ENCODE measurements at regions not wholly inside any gene's neighbourhood (a gene's known extent, or its start where the extent isn't known, plus 50 kb on each side); places are given as distances from the start of the nearest gene placed in this dataset.

- H3K4me3 ChIP-seq (ENCODE audit: low read depth, low read length) = no peak overlapping the region
- no peak for TF ChIP-seq CTCF (IDR thresholded peaks at IDR 0.05; ENCODE audit: low read depth, low read length)
These were observed 759.5 kb downstream of the RNF144A start for GRCh38 chr2:7676714-7677113.

- no peak for TF ChIP-seq CTCF (IDR thresholded peaks at IDR 0.05; ENCODE audit: low read depth, low read length)
- no peak overlapping the region for H3K4me3 ChIP-seq (ENCODE audit: low read depth, low read length)
These were observed 764.8 kb downstream of the RNF144A start for GRCh38 chr2:7681881-7682461.

DNA sequence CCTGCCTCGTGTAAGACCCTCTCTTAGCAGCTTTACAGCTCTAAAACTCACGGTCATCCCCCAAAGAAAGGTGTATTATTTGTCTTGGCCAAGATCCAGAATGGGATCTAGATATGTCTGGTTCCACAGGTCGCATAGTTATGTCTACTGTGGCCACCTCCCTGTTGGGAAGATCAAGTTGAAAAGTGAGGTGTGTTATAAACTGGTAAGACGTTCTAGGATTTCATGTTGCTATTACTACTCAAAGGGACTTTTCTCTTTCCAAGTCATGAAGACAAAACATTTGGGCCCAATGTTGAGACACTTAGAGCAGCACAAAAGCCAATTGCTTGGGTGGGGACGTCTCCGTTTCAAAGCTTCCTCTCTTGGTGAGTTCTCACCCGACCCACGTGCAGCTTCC lies 766.0 kb downstream of the RNF144A start:
- no peak overlapping the region for H3K4me3 ChIP-seq (ENCODE audit: low read depth, low read length)
- no peak for TF ChIP-seq CTCF (IDR thresholded peaks at IDR 0.05; ENCODE audit: low read depth, low read length)

DNA sequence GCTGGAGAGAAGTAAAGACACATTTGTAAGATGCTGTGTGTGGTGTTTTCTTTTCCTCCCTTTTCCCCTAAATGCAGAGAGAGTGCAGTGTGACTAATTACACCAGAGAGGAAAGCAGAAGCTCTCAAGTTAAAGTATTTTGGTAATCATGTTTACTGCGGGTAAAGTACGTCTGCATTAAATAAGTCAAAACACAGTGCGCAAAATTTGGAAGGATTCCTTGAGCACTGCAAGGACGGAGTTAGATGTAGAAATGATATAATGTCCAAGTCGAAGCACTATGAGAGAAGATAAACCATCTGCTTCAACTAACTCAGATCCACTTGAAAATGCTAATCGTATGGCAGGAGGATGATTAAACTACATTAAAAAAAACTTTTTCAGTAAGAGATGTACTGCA lies 766.5 kb downstream of the RNF144A start:
- no peak for TF ChIP-seq CTCF (IDR thresholded peaks at IDR 0.05; ENCODE audit: low read depth, low read length)
- H3K4me3 ChIP-seq (ENCODE audit: low read depth, low read length) = no peak overlapping the region

DNA sequence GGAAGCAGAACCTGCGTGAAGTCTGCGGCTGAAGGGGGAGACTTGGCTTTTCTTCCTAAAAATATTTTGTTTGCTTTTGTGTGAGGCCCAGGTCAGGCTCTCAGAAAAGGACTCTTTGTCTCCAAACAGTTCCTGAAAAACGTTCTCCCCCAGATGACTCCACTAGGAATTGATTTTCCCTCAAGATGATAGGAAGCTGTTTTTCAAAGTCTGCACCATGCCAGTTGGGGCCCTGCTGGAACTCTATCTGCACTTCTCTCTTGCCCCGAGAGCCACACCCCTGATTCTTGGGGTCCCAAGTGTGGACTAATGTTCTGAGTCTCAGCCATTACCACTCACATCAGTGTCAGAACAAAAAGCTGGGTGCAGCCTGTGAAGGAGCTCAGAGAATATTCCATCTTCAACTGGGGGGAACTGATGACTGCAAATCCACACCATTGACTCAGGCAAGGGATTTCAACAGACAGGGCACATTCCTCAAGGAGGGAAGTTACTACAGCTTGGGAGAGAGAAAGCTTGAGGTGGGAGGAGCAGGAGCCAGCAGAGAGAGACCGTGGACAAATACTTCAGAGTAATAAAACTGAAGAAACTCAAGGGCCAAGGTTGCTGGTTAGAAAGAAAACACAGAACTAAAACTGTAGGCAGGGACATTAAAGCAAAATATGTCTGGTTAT lies 768.3 kb downstream of the RNF144A start:
- H3K4me3 ChIP-seq (ENCODE audit: low read depth, low read length) = no peak overlapping the region
- TF ChIP-seq CTCF (IDR thresholded peaks at IDR 0.05; ENCODE audit: low read depth, low read length) = no peak

DNA sequence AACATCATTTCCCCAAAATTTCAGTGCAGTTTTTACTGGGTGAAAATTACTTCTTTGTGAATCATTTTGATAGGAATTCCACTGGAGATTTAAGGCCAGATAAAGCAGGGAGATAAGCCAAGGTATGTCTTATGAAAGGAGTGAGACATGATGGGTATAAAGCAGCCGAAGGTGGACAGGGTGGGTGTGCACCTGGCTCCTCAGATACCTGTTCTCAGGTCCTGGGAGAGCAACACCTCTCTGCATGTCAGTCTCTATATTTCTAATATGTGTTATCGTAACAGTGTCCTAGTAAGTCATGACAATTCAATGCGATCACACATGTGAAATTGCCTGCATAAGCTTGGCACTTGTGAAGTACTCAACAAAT lies 768.8 kb downstream of the RNF144A start:
- no peak for TF ChIP-seq CTCF (IDR thresholded peaks at IDR 0.05; ENCODE audit: low read depth, low read length)

DNA sequence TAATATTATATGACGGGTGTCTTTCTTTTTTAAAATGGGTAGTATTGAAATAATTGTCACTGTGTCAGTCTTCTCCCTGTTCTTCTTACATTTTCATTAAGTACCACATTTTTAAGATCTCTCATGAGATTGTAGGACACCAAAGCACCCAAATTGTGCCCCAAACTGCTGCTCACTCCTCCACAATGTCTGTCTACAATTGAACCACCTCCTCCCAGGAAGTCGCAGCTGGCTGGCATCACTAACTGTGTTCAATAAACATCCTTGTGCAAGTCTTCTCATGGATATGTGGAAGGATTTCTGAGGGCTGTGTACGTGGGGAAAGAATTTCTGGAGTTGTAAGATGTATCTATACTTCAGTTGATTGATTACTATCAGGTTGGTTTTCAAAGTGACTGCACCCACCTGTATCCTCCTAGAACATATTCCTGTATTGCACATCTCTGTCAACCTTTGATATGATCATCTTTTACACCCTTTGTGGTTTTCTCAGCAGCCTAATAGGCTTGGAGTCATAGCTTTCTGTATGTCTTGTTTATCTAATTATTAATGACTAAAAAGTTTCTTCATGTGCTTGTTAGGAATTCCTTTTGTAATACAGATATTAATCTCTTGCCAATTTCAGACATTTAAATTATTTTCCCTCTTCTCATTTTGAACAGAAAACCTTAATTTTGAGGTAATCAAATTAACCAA lies 774.9 kb downstream of the RNF144A start:
- no peak for TF ChIP-seq CTCF (IDR thresholded peaks at IDR 0.05; ENCODE audit: low read depth, low read length)
- no peak overlapping the region for H3K4me3 ChIP-seq (ENCODE audit: low read depth, low read length)

More for the DNA sequence above, 768.8 kb downstream of the RNF144A start:
- no peak overlapping the region for H3K4me3 ChIP-seq (ENCODE audit: low read depth, low read length)
